Small intestine (tissue), 7 donors: ENCODE measurements at regions not wholly inside any gene's neighbourhood (a gene's known extent, or its start where the extent isn't known, plus 50 kb on each side); places are given as distances from the start of the nearest gene placed in this dataset.

ENCODE experiments used
- DNase-seq, 2 donors: peaks; one replicate each; pipeline versions ENCODE4 v3.0.0 to v3.0.0-alpha.2; 2013
- FAIRE-seq: peaks from 2 replicates; lab custom pipeline; 2012; peaks lifted over from hg19 to GRCh38; lab: Jason Lieb, UNC
- H3K27ac ChIP-seq, 3 donors: one replicate each; pipeline ENCODE4 v1.5.1; 2013; ENCODE audit warnings: low read length in 2 of 3, mild to moderate bottlenecking in 2 of 3, control low read depth in 1 of 3, inconsistent platforms in 1 of 3, low read depth in 1 of 3, moderate library complexity in 1 of 3
- H3K27me3 ChIP-seq, 3 donors: one replicate each; pipeline ENCODE4 v1.6.1; 2013; ENCODE audit warnings: low read length in 3 of 3, inconsistent platforms in 1 of 3; ENCODE audit not compliant: control insufficient read depth in 3 of 3, insufficient read depth in 3 of 3
- H3K36me3 ChIP-seq, 3 donors: one replicate each; pipeline ENCODE4 v1.6.1; 2013; ENCODE audit warnings: low read length in 3 of 3, inconsistent platforms in 1 of 3, low read depth in 1 of 3, mild to moderate bottlenecking in 1 of 3, moderate library complexity in 1 of 3; ENCODE audit not compliant: control insufficient read depth in 3 of 3, insufficient read depth in 2 of 3
- H3K4me1 ChIP-seq, 3 donors: one replicate each; pipeline ENCODE4 v1.6.1; 2013; ENCODE audit warnings: low read length in 2 of 3, inconsistent platforms in 1 of 3, low read depth in 1 of 3, mild to moderate bottlenecking in 1 of 3, moderate library complexity in 1 of 3; ENCODE audit not compliant: control insufficient read depth in 3 of 3, insufficient read depth in 2 of 3
- H3K4me3 ChIP-seq, 3 donors: one replicate each; pipeline ENCODE4 v1.5.1; 2013; ENCODE audit warnings: low read length in 3 of 3, control low read depth in 1 of 3, inconsistent platforms in 1 of 3, low read depth in 1 of 3, mild to moderate bottlenecking in 1 of 3, moderate library complexity in 1 of 3
- H3K9me3 ChIP-seq, 2 donors: one replicate each; pipeline ENCODE4 v1.6.1; 2013; ENCODE audit warnings: low read depth in 1 of 2, low read length in 1 of 2; ENCODE audit not compliant: control insufficient read depth in 2 of 2, insufficient read depth in 1 of 2
- WGBS, 3 donors: extraction: QIAGEN DNeasy Blood & Tissue Kit; methylation state at CpG; one replicate each; pipeline ENCODE4 v1.1.7; 2013; 5-methylcytosine and 5-hydroxymethylcytosine counted together
- donor health status: healthy with polysubstance abuse.
- donor health status: control.
- donor health status: control.
- donor health status: Bipolar disorder and iron deficiency.
- donor health status: healthy.

DNA sequence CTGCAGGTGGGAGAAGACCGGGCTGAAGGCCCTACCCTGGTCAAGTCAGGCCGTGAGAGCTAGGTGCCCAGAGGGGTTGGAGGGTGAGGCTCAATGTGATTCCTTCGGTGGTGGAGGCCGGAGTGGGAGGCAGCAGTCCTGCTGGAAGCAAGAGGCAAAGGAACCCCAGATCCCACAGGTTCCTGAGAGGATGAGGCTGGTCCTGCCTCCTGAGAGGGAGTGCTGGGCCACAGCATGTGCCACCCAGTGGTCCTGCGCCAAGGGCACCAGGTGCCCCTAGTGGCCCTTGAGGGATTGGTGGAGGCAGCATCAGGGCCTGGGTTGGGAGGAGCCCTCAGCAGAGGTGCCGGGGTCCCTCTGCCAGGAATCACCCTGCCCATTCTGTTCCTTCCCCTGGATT, 59.1 kb downstream of the BARX1 start:
- 91 to 99% (median 95%) methylated on average over 6 of the region's 6 CpGs for WGBS, 3 donors
- H3K27ac ChIP-seq = no peak overlapping the region
- H3K4me3 ChIP-seq = no peak overlapping the region
- FAIRE-seq = no peak
- DNase-seq = no peak
- peaks cover 0 to 8% (median 3%) of the 10 kb centered on the region in 3 donors for H3K4me1 ChIP-seq
- H3K9me3 ChIP-seq = peaks cover 0 to 17% of the 10 kb centered on the region in 2 donors
- no peaks in the 10 kb centered on the region for H3K27me3 ChIP-seq
- H3K36me3 ChIP-seq = no peaks in the 10 kb centered on the region

DNA sequence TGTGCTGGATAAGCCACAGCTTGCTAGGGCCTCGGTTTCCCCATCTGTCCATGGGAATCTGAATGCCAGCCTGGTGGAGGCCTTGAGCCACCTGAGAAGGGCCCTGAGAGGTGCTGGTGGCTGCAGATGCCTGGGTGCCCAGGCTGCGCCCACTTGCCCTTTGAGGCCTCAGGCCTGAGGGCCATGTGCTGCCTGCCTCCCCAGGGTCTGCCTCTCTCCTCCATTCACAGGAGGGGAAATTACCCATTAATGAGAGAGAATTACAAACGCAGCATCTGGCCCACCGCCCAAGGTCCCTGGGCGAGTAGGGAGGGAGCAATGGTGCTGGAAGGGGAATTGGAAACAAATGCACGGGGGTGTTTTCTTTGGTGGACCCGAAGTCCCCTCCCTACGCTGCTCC, 59.6 kb downstream of the BARX1 start:
- FAIRE-seq = no peak

DNA sequence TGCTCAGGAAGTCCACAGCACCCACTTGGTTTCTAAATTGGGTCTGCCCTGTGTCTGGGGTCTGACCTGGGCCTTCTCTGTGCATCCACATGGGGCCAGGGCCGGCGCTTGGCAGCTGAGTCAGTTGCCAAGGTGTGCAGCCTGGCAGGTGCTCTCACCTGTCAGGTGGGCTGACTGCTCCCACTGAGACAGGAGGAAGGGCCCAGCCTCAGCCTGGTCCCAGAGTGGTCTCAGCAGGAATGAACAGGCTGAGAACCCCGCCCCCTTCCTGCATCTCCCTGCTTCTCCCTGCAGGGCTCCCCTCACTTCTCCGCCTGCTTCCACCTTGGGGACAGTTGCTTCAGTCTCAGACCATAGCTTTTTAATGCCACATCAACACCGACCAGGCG, 60.5 kb downstream of the BARX1 start:
- FAIRE-seq (no peak), DNase-seq (no peak)
- peaks cover 0 to 19% of the 10 kb centered on the region in 2 donors for H3K9me3 ChIP-seq
- no peaks in the 10 kb centered on the region for H3K27me3 ChIP-seq
- 89 to 95% (median 92%) methylated on average over 6 of the region's 6 CpGs for WGBS, 3 donors
- H3K4me1 ChIP-seq = peaks cover 0 to 8% (median 3%) of the 10 kb centered on the region in 3 donors
- no peaks in the 10 kb centered on the region for H3K36me3 ChIP-seq
- H3K4me3 ChIP-seq = no peak overlapping the region
- no peak overlapping the region for H3K27ac ChIP-seq

More for the DNA sequence above, 59.6 kb downstream of the BARX1 start:
- peaks cover 0 to 19% of the 10 kb centered on the region in 2 donors for H3K9me3 ChIP-seq
- H3K27ac ChIP-seq = no peak overlapping the region
- WGBS, 3 donors = 74 to 88% (median 77%) methylated on average over 8 of the region's 8 CpGs
- no peaks in the 10 kb centered on the region for H3K36me3 ChIP-seq
- H3K27me3 ChIP-seq = no peaks in the 10 kb centered on the region
- peaks cover 0 to 8% (median 3%) of the 10 kb centered on the region in 3 donors for H3K4me1 ChIP-seq
- no peak for DNase-seq
- H3K4me3 ChIP-seq = no peak overlapping the region

DNA sequence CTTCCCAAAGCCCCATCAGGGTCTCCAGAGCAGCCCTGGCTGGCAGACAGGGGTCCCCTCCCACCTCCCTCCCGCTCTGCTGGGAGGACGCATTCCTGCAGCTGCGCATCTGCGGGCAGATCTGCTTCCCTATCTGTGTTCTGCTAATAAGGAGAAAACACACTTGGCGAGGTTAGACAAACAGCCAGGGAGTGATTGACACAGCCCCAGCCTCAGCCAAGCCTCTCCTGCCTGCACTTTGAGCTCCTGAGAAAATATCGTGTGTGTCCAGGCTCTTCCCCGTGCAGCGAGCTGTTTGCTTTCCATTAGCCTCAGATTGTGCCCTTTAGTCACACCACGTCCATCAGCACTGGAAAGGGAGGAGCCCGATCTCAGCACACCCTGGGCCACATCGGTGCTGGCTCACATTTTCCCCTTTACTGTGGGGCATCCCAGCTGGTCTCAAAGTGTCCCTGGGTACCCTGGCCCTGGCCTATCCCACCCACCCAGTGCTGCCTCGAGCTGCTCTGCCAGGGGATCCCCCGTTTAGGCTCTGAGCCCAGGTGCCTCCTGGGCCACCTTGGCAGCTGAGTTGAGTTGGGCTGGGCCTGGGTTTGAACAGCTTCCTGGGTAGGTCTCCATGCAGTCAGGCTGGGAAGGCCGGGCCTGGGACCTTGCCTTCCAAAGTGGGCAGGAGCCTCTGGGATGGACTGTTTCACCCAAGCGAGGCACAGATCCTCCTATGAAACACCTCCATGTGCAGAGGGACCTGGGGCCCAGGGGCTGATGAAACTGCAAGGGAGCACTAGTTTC, 61.1 kb downstream of the BARX1 start:
- Histone ChIP-seq H3K4me3 (no peak overlapping the region), H3K27me3 (no peaks in the 10 kb centered on the region), H3K4me1 (peaks cover 0 to 8% (median 3%) of the 10 kb centered on the region in 3 donors), H3K36me3 (no peaks in the 10 kb centered on the region), H3K9me3 (peaks cover 0 to 19% of the 10 kb centered on the region in 2 donors), H3K27ac (peak overlapping the region in 2 of 3 donors; percentile 48 to 50)
- FAIRE-seq (no peak), DNase-seq (peak; percentile 84 to 94)
- WGBS, 3 donors = 20 to 58% (median 35%) methylated on average over 14 to 15 of the region's 15 CpGs

DNA sequence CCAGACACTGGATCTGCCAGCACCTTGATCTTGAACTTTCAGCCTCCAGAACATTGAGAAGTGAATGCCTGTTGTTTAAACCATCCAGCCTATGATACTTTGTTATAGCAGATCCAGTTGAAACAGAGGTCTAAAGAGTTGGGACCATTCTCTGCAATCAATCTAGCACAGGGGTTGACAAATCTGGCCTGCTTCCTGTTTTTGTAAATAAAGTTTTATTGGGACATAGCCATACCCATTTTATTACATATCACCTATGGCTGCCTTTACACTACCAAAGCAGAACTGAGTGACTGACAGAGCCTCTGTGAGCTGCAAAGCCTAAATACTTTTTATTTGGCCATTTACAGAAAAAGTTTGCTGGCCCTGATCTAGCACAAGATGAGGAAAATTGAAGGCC, 62.0 kb downstream of the BARX1 start:
- no peak overlapping the region for H3K27ac ChIP-seq
- FAIRE-seq = no peak

DNA sequence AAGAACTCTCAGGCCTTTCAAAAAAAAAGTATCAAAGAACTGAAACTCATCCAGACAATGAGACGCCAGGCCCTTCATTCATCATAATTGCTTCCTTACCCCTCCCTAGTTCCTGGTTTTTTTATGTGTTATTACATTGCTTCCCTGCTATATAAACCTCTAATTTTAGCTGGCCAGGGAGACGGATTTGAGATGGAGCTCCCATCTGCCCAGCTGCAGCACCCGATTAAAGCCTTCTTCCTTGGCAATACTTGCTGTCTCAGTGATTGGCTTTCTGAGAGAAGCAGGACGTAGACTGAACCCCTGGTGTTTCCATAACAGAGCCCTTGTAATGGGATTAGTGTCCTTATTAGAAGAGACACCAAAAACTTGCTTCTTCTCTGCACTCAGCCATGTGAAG, 62.4 kb downstream of the BARX1 start:
- Histone ChIP-seq H3K36me3 (no peaks in the 10 kb centered on the region), H3K27me3 (no peaks in the 10 kb centered on the region), H3K9me3 (peaks cover 0 to 19% of the 10 kb centered on the region in 2 donors), H3K4me3 (no peak overlapping the region), H3K4me1 (peaks cover 0 to 8% (median 3%) of the 10 kb centered on the region in 3 donors), H3K27ac (no peak overlapping the region)
- WGBS, 3 donors = 77 to 90% (median 89%) methylated on average over 4 of the region's 4 CpGs
- DNase-seq (no peak), FAIRE-seq (no peak)

More for the DNA sequence above, 62.0 kb downstream of the BARX1 start:
- Histone ChIP-seq H3K4me1 (peaks cover 0 to 8% (median 3%) of the 10 kb centered on the region in 3 donors), H3K9me3 (peaks cover 0 to 19% of the 10 kb centered on the region in 2 donors), H3K27me3 (no peaks in the 10 kb centered on the region), H3K36me3 (no peaks in the 10 kb centered on the region), H3K4me3 (no peak overlapping the region)
- no peak for DNase-seq

DNA sequence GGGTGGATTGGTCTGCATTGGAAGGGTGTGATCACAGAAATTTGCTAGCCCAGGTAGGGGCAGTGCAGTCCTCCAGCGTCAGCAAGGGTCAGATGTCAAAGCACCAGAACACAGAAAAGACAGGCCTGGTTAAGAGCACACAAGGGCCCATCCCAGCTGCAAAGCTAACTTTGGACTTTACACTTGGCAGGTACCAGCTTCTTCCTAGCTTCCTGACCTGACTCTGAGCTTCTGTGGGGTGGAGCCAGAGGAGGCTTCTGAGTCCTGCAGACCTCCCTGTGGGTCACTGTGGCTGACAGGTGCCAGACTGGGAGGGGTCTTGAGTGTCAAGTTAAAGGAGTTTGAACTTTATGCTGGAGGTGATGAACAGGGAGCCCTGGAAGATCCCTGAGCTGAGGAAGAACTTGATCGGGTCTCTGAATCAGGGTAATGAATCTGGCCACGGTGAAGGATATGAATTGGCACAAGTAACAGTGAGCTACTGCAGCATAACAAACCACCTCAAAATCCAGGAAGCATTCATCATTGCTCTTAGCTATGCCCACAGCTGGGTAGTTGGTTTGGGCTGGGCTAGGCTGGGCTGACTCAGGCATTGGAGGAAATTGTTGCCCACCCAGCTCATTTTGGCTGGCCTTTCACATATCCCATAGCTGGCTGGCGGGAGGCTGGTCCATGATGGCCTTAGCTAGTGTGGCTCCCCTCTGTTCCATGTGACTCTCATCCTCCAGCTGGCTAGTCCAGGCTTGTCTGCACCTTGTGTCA, 63.4 kb downstream of the BARX1 start:
- Histone ChIP-seq H3K36me3 (no peaks in the 10 kb centered on the region), H3K27me3 (no peaks in the 10 kb centered on the region), H3K27ac (no peak overlapping the region), H3K9me3 (peaks cover 0 to 19% of the 10 kb centered on the region in 2 donors), H3K4me3 (no peak overlapping the region), H3K4me1 (peaks cover 0 to 8% (median 3%) of the 10 kb centered on the region in 3 donors)
- DNase-seq (peak; percentile 11 to 73), FAIRE-seq (no peak)
- WGBS, 3 donors = 57 to 73% (median 62%) methylated on average over 4 of the region's 4 CpGs

DNA sequence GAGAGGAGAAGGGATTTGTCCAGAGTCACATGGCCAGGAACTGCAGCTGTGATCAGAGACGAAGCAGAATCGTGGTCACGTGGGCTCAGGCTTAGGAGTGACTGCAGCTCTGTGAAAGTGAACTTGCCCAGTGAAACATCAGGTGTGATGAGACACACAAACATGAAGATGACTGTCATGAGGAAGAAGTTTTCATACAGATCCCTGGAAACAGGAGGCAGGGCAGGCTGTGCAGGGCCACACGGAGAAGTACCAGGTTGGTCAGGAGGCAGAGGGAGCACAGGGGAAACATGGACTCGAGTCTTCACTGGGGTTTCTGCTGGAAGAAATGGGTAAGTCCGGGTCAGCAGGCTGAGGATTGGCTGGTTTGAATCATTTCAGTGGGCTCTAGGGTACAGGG, 64.1 kb downstream of the BARX1 start:
- no peak for FAIRE-seq
- 82 to 83% (median 83%) methylated on average over 6 of the region's 6 CpGs for WGBS, 3 donors

More for the DNA sequence above, 64.1 kb downstream of the BARX1 start:
- H3K27me3 ChIP-seq = no peaks in the 10 kb centered on the region
- peaks cover 0 to 19% of the 10 kb centered on the region in 2 donors for H3K9me3 ChIP-seq
- H3K36me3 ChIP-seq = no peaks in the 10 kb centered on the region
- no peak overlapping the region for H3K27ac ChIP-seq
- H3K4me1 ChIP-seq = peaks cover 0 to 8% (median 3%) of the 10 kb centered on the region in 3 donors
- no peak overlapping the region for H3K4me3 ChIP-seq
- no peak for DNase-seq
